ENCODE measurements at regions not wholly inside any gene's neighbourhood (a gene's known extent, or its start where the extent isn't known, plus 50 kb on each side); places are given as distances from the start of the nearest gene placed in this dataset.

- no peak overlapping the region for H3K4me2 ChIP-seq
Observed at GRCh38 chr11:7874056-7874455, 57.0 kb downstream of the OR10A6 start.

GRCh38 chr11:7872890-7873289 is 58.2 kb downstream of the OR10A6 start:
- FAIRE-seq (no peak), ATAC-seq (no peak), DNase-seq (ENCODE audit: low read depth in 1 of 2, low spot score in 1 of 2) (no peak)
- Histone ChIP-seq H3K4me1 (no peaks in the 10 kb centered on the region), H3K4me2 (no peak overlapping the region), H3K4me3 (no peak overlapping the region), H3K27ac (no peak overlapping the region), H3K9me3 (no peaks in the 10 kb centered on the region; the same call in 2 of the 3 replicates)
- ChIA-PET POLR2A (no interaction called here), CTCF (interaction anchor here (1.0 kb wide), 2 partner anchors 20 to 23 kb away, joined by 3 to 4 read pairs; no protein-coding TSS in a partner anchor)
- TF ChIP-seq NFE2L2 (conservative IDR thresholded peaks at IDR 0.05; ENCODE audit: low read length) (no peak), RCOR1 (IDR thresholded peaks at IDR 0.05; ENCODE audit: low read depth, low read length) (no peak), ZFP36 (IDR thresholded peaks at IDR 0.05; ENCODE audit: borderline replicate concordance, partially characterized antibody) (no peak), CEBPB (IDR thresholded peaks at IDR 0.05) (no peak), NR3C1 (IDR thresholded peaks at IDR 0.05) (no peak), CBX8 (IDR thresholded peaks at IDR 0.05) (no peak), PHF8 (IDR thresholded peaks at IDR 0.05; ENCODE audit: borderline replicate concordance, low read depth) (no peak), ELK1 (IDR thresholded peaks at IDR 0.05; ENCODE audit: low read depth, low read length) (no peak), TFCP2L1 (CRISPR knock-in tag; IDR thresholded peaks at IDR 0.05) (no peak), HOXB13 (CRISPR knock-in tag; IDR thresholded peaks at IDR 0.05; ENCODE audit: low read depth) (no peak), EHF (CRISPR knock-in tag; IDR thresholded peaks at IDR 0.05) (no peak), TP53 (CRISPR knock-in tag; IDR thresholded peaks at IDR 0.05) (no peak), ZNF302 (CRISPR knock-in tag; IDR thresholded peaks at IDR 0.05) (no peak), ZC3H11A (IDR thresholded peaks at IDR 0.05) (no peak), FOXS1 (CRISPR knock-in tag; IDR thresholded peaks at IDR 0.05) (no peak)
- WGBS (ENCODE audit: missing lambda C conversion rate), result 3% methylated on average over 1 of the region's 1 CpG

More at GRCh38 chr11:7874056-7874455, 57.0 kb downstream of the OR10A6 start:
- DNase-seq (ENCODE audit: low read depth in 1 of 2, low spot score in 1 of 2) (no peak), ATAC-seq (no peak), FAIRE-seq (no peak)
- H3K4me3 ChIP-seq, result no peak overlapping the region
- CTCF ChIA-PET, result interaction anchor here (1.0 to 1.3 kb wide), 2 partner anchors 15 to 19 kb away, joined by 3 read pairs; no protein-coding TSS in a partner anchor
- no peak overlapping the region for H3K27ac ChIP-seq
- H3K4me1 ChIP-seq, result no peaks in the 10 kb centered on the region
- no peak for TF ChIP-seq FOXS1 (CRISPR knock-in tag; IDR thresholded peaks at IDR 0.05)
- no peak for TF ChIP-seq RARB (CRISPR knock-in tag; IDR thresholded peaks at IDR 0.05)
- no peaks in the 10 kb centered on the region; the same call in 2 of the 3 replicates for H3K9me3 ChIP-seq
- POLR2A ChIA-PET, result no interaction called here

GRCh38 chr11:7871056-7871455 is 60.0 kb downstream of the OR10A6 start:
- POLR2A ChIA-PET, result no interaction called here
- TF ChIP-seq SMC3 (IDR thresholded peaks at IDR 0.05), result no peak
- no peak overlapping the region for H3K4me2 ChIP-seq
- H3K9me3 ChIP-seq, result no peaks in the 10 kb centered on the region; the same call in 2 of the 3 replicates
- no peak for FAIRE-seq
- no peak overlapping the region for H3K27ac ChIP-seq
- H3K4me1 ChIP-seq, result no peaks in the 10 kb centered on the region
- no peak for DNase-seq (ENCODE audit: low read depth in 1 of 2, low spot score in 1 of 2)
- ATAC-seq, result no peak
- CTCF ChIA-PET, result no interaction called here
- no peak overlapping the region for H3K4me3 ChIP-seq

- H3K4me3 ChIP-seq, result no peak overlapping the region
- ChIA-PET POLR2A (no interaction called here), CTCF (no interaction called here)
- DNase-seq (ENCODE audit: low read depth in 1 of 2, low spot score in 1 of 2) (no peak), ATAC-seq (no peak), FAIRE-seq (no peak)
- no peak overlapping the region for H3K27ac ChIP-seq
- H3K4me2 ChIP-seq, result no peak overlapping the region
- no peaks in the 10 kb centered on the region; the same call in 2 of the 3 replicates for H3K9me3 ChIP-seq
- H3K4me1 ChIP-seq, result no peaks in the 10 kb centered on the region
- 30% methylated on average over 1 of the region's 1 CpG for WGBS (ENCODE audit: missing lambda C conversion rate)
- TF ChIP-seq FOXS1 (CRISPR knock-in tag; IDR thresholded peaks at IDR 0.05) (no peak), HOXA7 (CRISPR knock-in tag; IDR thresholded peaks at IDR 0.05) (no peak), FOSB (CRISPR knock-in tag; IDR thresholded peaks at IDR 0.05) (no peak), RARB (CRISPR knock-in tag; IDR thresholded peaks at IDR 0.05) (no peak), JUNB (IDR thresholded peaks at IDR 0.05) (no peak), HEYL (CRISPR knock-in tag; IDR thresholded peaks at IDR 0.05) (no peak), ZNF302 (CRISPR knock-in tag; IDR thresholded peaks at IDR 0.05) (no peak), ELK1 (IDR thresholded peaks at IDR 0.05; ENCODE audit: low read depth, low read length) (no peak), EP300 (IDR thresholded peaks at IDR 0.05) (no peak), PBX3 (IDR thresholded peaks at IDR 0.05) (no peak), REST (IDR thresholded peaks at IDR 0.05) (no peak), HES2 (IDR thresholded peaks at IDR 0.05) (no peak), FOSL2 (IDR thresholded peaks at IDR 0.05) (no peak), FOSL2 (CRISPR knock-in tag; IDR thresholded peaks at IDR 0.05) (no peak), SMC3 (IDR thresholded peaks at IDR 0.05) (no peak)
Observed at GRCh38 chr11:7869467-7869866, 61.6 kb downstream of the OR10A6 start.
